GM23338 (cell line): ENCODE measurements at regions not wholly inside any gene's neighbourhood (a gene's known extent, or its start where the extent isn't known, plus 50 kb on each side); places are given as distances from the start of the nearest gene placed in this dataset.

ENCODE experiments used
- CTCF ChIP-seq, 2 experiments: fragments of 200-600 bp in 1 of 2; sonication (generic) in 1 of 2; conservative IDR thresholded peaks; 2 replicates each; pipeline versions ENCODE4 v1.5.1 to v1.6.1; 2016 to 2017; ENCODE audit warnings: antibody characterized with exemption in 2 of 2, low read depth in 2 of 2, mild to moderate bottlenecking in 2 of 2, moderate library complexity in 1 of 2
- ETS1 ChIP-seq: IDR thresholded peaks from 2 replicates; pipeline ENCODE4 v1.6.1; 2016; ENCODE audit warnings: antibody characterized with exemption
- POLR2AphosphoS5 ChIP-seq: IDR thresholded peaks from 2 replicates; pipeline ENCODE4 v1.6.1; 2016; ENCODE audit warnings: antibody characterized with exemption, low read depth

- TF ChIP-seq CTCF (conservative IDR thresholded peaks at IDR 0.05; ENCODE audit: low read depth in 2 of 2), result no peak
- no peak for TF ChIP-seq POLR2AphosphoS5
- TF ChIP-seq ETS1, result no peak
Observed at GRCh38 chr12:115134298-115134697, 450.3 kb upstream of the TBX3 start.
